ENCODE measurements at regions not wholly inside any gene's neighbourhood (a gene's known extent, or its start where the extent isn't known, plus 50 kb on each side); places are given as distances from the start of the nearest gene placed in this dataset.

DNA sequence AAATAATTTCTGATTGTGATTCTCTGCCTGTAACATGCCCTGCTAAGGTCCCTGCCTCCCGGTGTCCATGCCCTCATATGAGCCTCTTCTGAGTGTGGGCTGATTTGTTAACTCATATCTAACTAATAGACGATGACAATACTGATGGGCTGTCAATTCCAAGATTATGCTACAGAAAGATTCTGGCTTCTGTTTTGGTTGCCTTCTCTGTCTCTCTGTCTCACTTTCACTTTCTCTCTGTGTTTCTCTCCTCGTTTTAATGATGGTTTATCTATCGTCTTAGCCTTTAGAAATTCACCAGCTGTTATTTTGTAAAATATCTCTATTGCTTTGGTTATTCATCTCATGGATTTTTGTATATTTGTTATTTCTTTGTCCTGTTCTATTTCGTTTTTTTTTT lies 312.5 kb upstream of the ANXA10 start:
- no peak for TF ChIP-seq POLR2AphosphoS5 (IDR thresholded peaks at IDR 0.05)
- TF ChIP-seq, protein P1, sequence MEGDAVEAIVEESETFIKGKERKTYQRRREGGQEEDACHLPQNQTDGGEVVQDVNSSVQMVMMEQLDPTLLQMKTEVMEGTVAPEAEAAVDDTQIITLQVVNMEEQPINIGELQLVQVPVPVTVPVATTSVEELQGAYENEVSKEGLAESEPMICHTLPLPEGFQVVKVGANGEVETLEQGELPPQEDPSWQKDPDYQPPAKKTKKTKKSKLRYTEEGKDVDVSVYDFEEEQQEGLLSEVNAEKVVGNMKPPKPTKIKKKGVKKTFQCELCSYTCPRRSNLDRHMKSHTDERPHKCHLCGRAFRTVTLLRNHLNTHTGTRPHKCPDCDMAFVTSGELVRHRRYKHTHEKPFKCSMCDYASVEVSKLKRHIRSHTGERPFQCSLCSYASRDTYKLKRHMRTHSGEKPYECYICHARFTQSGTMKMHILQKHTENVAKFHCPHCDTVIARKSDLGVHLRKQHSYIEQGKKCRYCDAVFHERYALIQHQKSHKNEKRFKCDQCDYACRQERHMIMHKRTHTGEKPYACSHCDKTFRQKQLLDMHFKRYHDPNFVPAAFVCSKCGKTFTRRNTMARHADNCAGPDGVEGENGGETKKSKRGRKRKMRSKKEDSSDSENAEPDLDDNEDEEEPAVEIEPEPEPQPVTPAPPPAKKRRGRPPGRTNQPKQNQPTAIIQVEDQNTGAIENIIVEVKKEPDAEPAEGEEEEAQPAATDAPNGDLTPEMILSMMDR (IDR thresholded peaks at IDR 0.05), result no peak
- TF ChIP-seq EP300 (IDR thresholded peaks at IDR 0.05), result no peak
